ENCODE measurements at regions not wholly inside any gene's neighbourhood (a gene's known extent, or its start where the extent isn't known, plus 50 kb on each side); places are given as distances from the start of the nearest gene placed in this dataset.

- H3K9me3 ChIP-seq (ENCODE audit: control insufficient read depth in 2 of 2, insufficient read depth in 1 of 2, low read depth in 1 of 2, low read length in 1 of 2) = no peaks in the 10 kb centered on the region
- no peaks in the 10 kb centered on the region for H3K27me3 ChIP-seq (ENCODE audit: control insufficient read depth in 1 of 2, insufficient read depth in 2 of 2, low read length in 2 of 2)
- 91 to 94% methylated on average over 1 of the region's 1 CpG for WGBS, 2 donors
- no peaks in the 10 kb centered on the region for H3K36me3 ChIP-seq (ENCODE audit: control insufficient read depth in 2 of 2, insufficient read depth in 2 of 2, low read length in 1 of 2)
- H3K4me1 ChIP-seq (ENCODE audit: control insufficient read depth in 2 of 2, insufficient read depth in 2 of 2, low read length in 1 of 2) = no peaks in the 10 kb centered on the region
- H3K4me3 ChIP-seq (ENCODE audit: low read depth in 1 of 2, low read length in 2 of 2) = no peak overlapping the region
- no peak overlapping the region for H3K27ac ChIP-seq (ENCODE audit: low read depth in 2 of 2, low read length in 1 of 2)
Measured at GRCh38 chr5:117860550-117860949, 1127.8 kb downstream of the DTWD2 start.

GRCh38 chr5:117859176-117859575, 1129.2 kb downstream of the DTWD2 start:
- WGBS, 2 donors = 23 to 27% methylated on average over 1 of the region's 1 CpG
- H3K27me3 ChIP-seq (ENCODE audit: control insufficient read depth in 1 of 2, insufficient read depth in 2 of 2, low read length in 2 of 2) = no peaks in the 10 kb centered on the region
- no peaks in the 10 kb centered on the region for H3K9me3 ChIP-seq (ENCODE audit: control insufficient read depth in 2 of 2, insufficient read depth in 1 of 2, low read depth in 1 of 2, low read length in 1 of 2)
- no peak overlapping the region for H3K4me3 ChIP-seq (ENCODE audit: low read depth in 1 of 2, low read length in 2 of 2)
- H3K36me3 ChIP-seq (ENCODE audit: control insufficient read depth in 2 of 2, insufficient read depth in 2 of 2, low read length in 1 of 2) = no peaks in the 10 kb centered on the region
- H3K27ac ChIP-seq (ENCODE audit: low read depth in 2 of 2, low read length in 1 of 2) = no peak overlapping the region
- no peaks in the 10 kb centered on the region for H3K4me1 ChIP-seq (ENCODE audit: control insufficient read depth in 2 of 2, insufficient read depth in 2 of 2, low read length in 1 of 2)

- Histone ChIP-seq H3K27ac (ENCODE audit: low read depth in 2 of 2, low read length in 1 of 2) (no peak overlapping the region), H3K4me1 (ENCODE audit: control insufficient read depth in 2 of 2, insufficient read depth in 2 of 2, low read length in 1 of 2) (no peaks in the 10 kb centered on the region), H3K27me3 (ENCODE audit: control insufficient read depth in 1 of 2, insufficient read depth in 2 of 2, low read length in 2 of 2) (no peaks in the 10 kb centered on the region), H3K4me3 (ENCODE audit: low read depth in 1 of 2, low read length in 2 of 2) (no peak overlapping the region), H3K36me3 (ENCODE audit: control insufficient read depth in 2 of 2, insufficient read depth in 2 of 2, low read length in 1 of 2) (no peaks in the 10 kb centered on the region), H3K9me3 (ENCODE audit: control insufficient read depth in 2 of 2, insufficient read depth in 1 of 2, low read depth in 1 of 2, low read length in 1 of 2) (no peaks in the 10 kb centered on the region)
- WGBS, 2 donors = 92 to 93% methylated on average over 4 of the region's 4 CpGs
Measured at GRCh38 chr5:117856713-117857112, 1131.6 kb downstream of the DTWD2 start.

GRCh38 chr5:117837786-117838185, 1150.6 kb downstream of the DTWD2 start:
- Histone ChIP-seq H3K9me3 (ENCODE audit: control insufficient read depth in 2 of 2, insufficient read depth in 1 of 2, low read depth in 1 of 2, low read length in 1 of 2) (no peaks in the 10 kb centered on the region), H3K4me1 (ENCODE audit: control insufficient read depth in 2 of 2, insufficient read depth in 2 of 2, low read length in 1 of 2) (no peaks in the 10 kb centered on the region), H3K27ac (ENCODE audit: low read depth in 2 of 2, low read length in 1 of 2) (no peak overlapping the region), H3K27me3 (ENCODE audit: control insufficient read depth in 1 of 2, insufficient read depth in 2 of 2, low read length in 2 of 2) (no peaks in the 10 kb centered on the region), H3K4me3 (ENCODE audit: low read depth in 1 of 2, low read length in 2 of 2) (no peak overlapping the region), H3K36me3 (ENCODE audit: control insufficient read depth in 2 of 2, insufficient read depth in 2 of 2, low read length in 1 of 2) (no peaks in the 10 kb centered on the region)
- 80 to 84% methylated on average over 4 of the region's 4 CpGs for WGBS, 2 donors

GRCh38 chr5:117833691-117834090, 1154.7 kb downstream of the DTWD2 start:
- no peak overlapping the region for H3K27ac ChIP-seq (ENCODE audit: low read depth in 2 of 2, low read length in 1 of 2)
- no peaks in the 10 kb centered on the region for H3K4me1 ChIP-seq (ENCODE audit: control insufficient read depth in 2 of 2, insufficient read depth in 2 of 2, low read length in 1 of 2)
- H3K27me3 ChIP-seq (ENCODE audit: control insufficient read depth in 1 of 2, insufficient read depth in 2 of 2, low read length in 2 of 2) = no peaks in the 10 kb centered on the region
- 78 to 87% methylated on average over 4 of the region's 4 CpGs for WGBS, 2 donors
- H3K36me3 ChIP-seq (ENCODE audit: control insufficient read depth in 2 of 2, insufficient read depth in 2 of 2, low read length in 1 of 2) = no peaks in the 10 kb centered on the region
- no peak overlapping the region for H3K4me3 ChIP-seq (ENCODE audit: low read depth in 1 of 2, low read length in 2 of 2)
- H3K9me3 ChIP-seq (ENCODE audit: control insufficient read depth in 2 of 2, insufficient read depth in 1 of 2, low read depth in 1 of 2, low read length in 1 of 2) = peaks cover 4 to 10% of the 10 kb centered on the region in 2 donors

- WGBS, 2 donors = 89 to 92% methylated on average over 3 of the region's 3 CpGs
- Histone ChIP-seq H3K9me3 (ENCODE audit: control insufficient read depth in 2 of 2, insufficient read depth in 1 of 2, low read depth in 1 of 2, low read length in 1 of 2) (peaks cover 4 to 10% of the 10 kb centered on the region in 2 donors), H3K4me3 (ENCODE audit: low read depth in 1 of 2, low read length in 2 of 2) (no peak overlapping the region), H3K36me3 (ENCODE audit: control insufficient read depth in 2 of 2, insufficient read depth in 2 of 2, low read length in 1 of 2) (no peaks in the 10 kb centered on the region), H3K27ac (ENCODE audit: low read depth in 2 of 2, low read length in 1 of 2) (no peak overlapping the region), H3K4me1 (ENCODE audit: control insufficient read depth in 2 of 2, insufficient read depth in 2 of 2, low read length in 1 of 2) (no peaks in the 10 kb centered on the region), H3K27me3 (ENCODE audit: control insufficient read depth in 1 of 2, insufficient read depth in 2 of 2, low read length in 2 of 2) (no peaks in the 10 kb centered on the region)
Measured at GRCh38 chr5:117829646-117830045, 1158.7 kb downstream of the DTWD2 start.

GRCh38 chr5:117813850-117814249, 1174.5 kb downstream of the DTWD2 start:
- Histone ChIP-seq H3K9me3 (ENCODE audit: control insufficient read depth in 2 of 2, insufficient read depth in 1 of 2, low read depth in 1 of 2, low read length in 1 of 2) (peaks cover 0 to 2% of the 10 kb centered on the region in 2 donors), H3K4me3 (ENCODE audit: low read depth in 1 of 2, low read length in 2 of 2) (no peak overlapping the region), H3K4me1 (ENCODE audit: control insufficient read depth in 2 of 2, insufficient read depth in 2 of 2, low read length in 1 of 2) (no peaks in the 10 kb centered on the region), H3K36me3 (ENCODE audit: control insufficient read depth in 2 of 2, insufficient read depth in 2 of 2, low read length in 1 of 2) (no peaks in the 10 kb centered on the region), H3K27me3 (ENCODE audit: control insufficient read depth in 1 of 2, insufficient read depth in 2 of 2, low read length in 2 of 2) (no peaks in the 10 kb centered on the region), H3K27ac (ENCODE audit: low read depth in 2 of 2, low read length in 1 of 2) (no peak overlapping the region)
- 87 to 93% methylated on average over 2 of the region's 2 CpGs for WGBS, 2 donors

- peaks cover 0 to 2% of the 10 kb centered on the region in 2 donors for H3K9me3 ChIP-seq (ENCODE audit: control insufficient read depth in 2 of 2, insufficient read depth in 1 of 2, low read depth in 1 of 2, low read length in 1 of 2)
- H3K27me3 ChIP-seq (ENCODE audit: control insufficient read depth in 1 of 2, insufficient read depth in 2 of 2, low read length in 2 of 2) = no peaks in the 10 kb centered on the region
- no peak overlapping the region for H3K4me3 ChIP-seq (ENCODE audit: low read depth in 1 of 2, low read length in 2 of 2)
- H3K36me3 ChIP-seq (ENCODE audit: control insufficient read depth in 2 of 2, insufficient read depth in 2 of 2, low read length in 1 of 2) = no peaks in the 10 kb centered on the region
- no peak overlapping the region for H3K27ac ChIP-seq (ENCODE audit: low read depth in 2 of 2, low read length in 1 of 2)
- 83 to 89% methylated on average over 1 of the region's 1 CpG for WGBS, 2 donors
- no peaks in the 10 kb centered on the region for H3K4me1 ChIP-seq (ENCODE audit: control insufficient read depth in 2 of 2, insufficient read depth in 2 of 2, low read length in 1 of 2)
Measured at GRCh38 chr5:117812861-117813260, 1175.5 kb downstream of the DTWD2 start.

GRCh38 chr5:117809251-117809650, 1179.1 kb downstream of the DTWD2 start:
- H3K4me3 ChIP-seq (ENCODE audit: low read depth in 1 of 2, low read length in 2 of 2) = no peak overlapping the region
- H3K27me3 ChIP-seq (ENCODE audit: control insufficient read depth in 1 of 2, insufficient read depth in 2 of 2, low read length in 2 of 2) = no peaks in the 10 kb centered on the region
- no peaks in the 10 kb centered on the region for H3K9me3 ChIP-seq (ENCODE audit: control insufficient read depth in 2 of 2, insufficient read depth in 1 of 2, low read depth in 1 of 2, low read length in 1 of 2)
- no peak overlapping the region for H3K27ac ChIP-seq (ENCODE audit: low read depth in 2 of 2, low read length in 1 of 2)
- H3K36me3 ChIP-seq (ENCODE audit: control insufficient read depth in 2 of 2, insufficient read depth in 2 of 2, low read length in 1 of 2) = no peaks in the 10 kb centered on the region
- no peaks in the 10 kb centered on the region for H3K4me1 ChIP-seq (ENCODE audit: control insufficient read depth in 2 of 2, insufficient read depth in 2 of 2, low read length in 1 of 2)
- WGBS, 2 donors = 50 to 54% methylated on average over 4 of the region's 4 CpGs

GRCh38 chr5:117805058-117805457, 1183.3 kb downstream of the DTWD2 start:
- H3K9me3 ChIP-seq (ENCODE audit: control insufficient read depth in 2 of 2, insufficient read depth in 1 of 2, low read depth in 1 of 2, low read length in 1 of 2) = no peaks in the 10 kb centered on the region
- no peaks in the 10 kb centered on the region for H3K36me3 ChIP-seq (ENCODE audit: control insufficient read depth in 2 of 2, insufficient read depth in 2 of 2, low read length in 1 of 2)
- no peaks in the 10 kb centered on the region for H3K27me3 ChIP-seq (ENCODE audit: control insufficient read depth in 1 of 2, insufficient read depth in 2 of 2, low read length in 2 of 2)
- H3K27ac ChIP-seq (ENCODE audit: low read depth in 2 of 2, low read length in 1 of 2) = no peak overlapping the region
- WGBS, 2 donors = 55 to 57% methylated on average over 1 of the region's 1 CpG
- no peaks in the 10 kb centered on the region for H3K4me1 ChIP-seq (ENCODE audit: control insufficient read depth in 2 of 2, insufficient read depth in 2 of 2, low read length in 1 of 2)
- no peak overlapping the region for H3K4me3 ChIP-seq (ENCODE audit: low read depth in 1 of 2, low read length in 2 of 2)
